ENCODE measurements at regions not wholly inside any gene's neighbourhood (a gene's known extent, or its start where the extent isn't known, plus 50 kb on each side); places are given as distances from the start of the nearest gene placed in this dataset.
"Not testable (repeated sequence)": the region's sequence is repeated elsewhere in the genome, so short reads cannot be mapped to it uniquely, and the experiment has no call there.

DNA sequence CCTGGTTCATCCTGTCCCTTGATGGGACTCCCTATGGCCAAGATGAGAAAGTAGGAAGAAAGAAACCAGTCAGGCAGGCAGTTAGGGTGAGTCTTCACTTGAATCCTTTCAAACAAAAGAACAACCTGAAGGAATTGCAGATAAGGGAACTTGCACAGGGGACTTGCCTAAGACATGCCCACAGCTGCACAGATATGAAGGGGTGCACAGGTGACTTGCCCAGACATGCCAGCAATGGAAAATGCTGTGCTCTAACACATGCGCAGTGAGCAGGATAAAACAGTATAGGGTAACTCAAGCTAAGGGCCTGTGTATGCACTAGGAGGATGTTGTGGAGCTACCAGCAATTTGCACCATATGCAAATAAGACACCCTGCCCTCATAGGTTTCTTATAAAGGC lies 404.6 kb upstream of the USP9Y start:
- H3K4me3 ChIP-seq: no peak overlapping the region
- H3K9me3 ChIP-seq: no peaks in the 10 kb centered on the region
- no peak overlapping the region for H3K27ac ChIP-seq
- no peaks in the 10 kb centered on the region for H3K27me3 ChIP-seq
- no peaks in the 10 kb centered on the region for H3K4me1 ChIP-seq
- TF ChIP-seq, protein P1, sequence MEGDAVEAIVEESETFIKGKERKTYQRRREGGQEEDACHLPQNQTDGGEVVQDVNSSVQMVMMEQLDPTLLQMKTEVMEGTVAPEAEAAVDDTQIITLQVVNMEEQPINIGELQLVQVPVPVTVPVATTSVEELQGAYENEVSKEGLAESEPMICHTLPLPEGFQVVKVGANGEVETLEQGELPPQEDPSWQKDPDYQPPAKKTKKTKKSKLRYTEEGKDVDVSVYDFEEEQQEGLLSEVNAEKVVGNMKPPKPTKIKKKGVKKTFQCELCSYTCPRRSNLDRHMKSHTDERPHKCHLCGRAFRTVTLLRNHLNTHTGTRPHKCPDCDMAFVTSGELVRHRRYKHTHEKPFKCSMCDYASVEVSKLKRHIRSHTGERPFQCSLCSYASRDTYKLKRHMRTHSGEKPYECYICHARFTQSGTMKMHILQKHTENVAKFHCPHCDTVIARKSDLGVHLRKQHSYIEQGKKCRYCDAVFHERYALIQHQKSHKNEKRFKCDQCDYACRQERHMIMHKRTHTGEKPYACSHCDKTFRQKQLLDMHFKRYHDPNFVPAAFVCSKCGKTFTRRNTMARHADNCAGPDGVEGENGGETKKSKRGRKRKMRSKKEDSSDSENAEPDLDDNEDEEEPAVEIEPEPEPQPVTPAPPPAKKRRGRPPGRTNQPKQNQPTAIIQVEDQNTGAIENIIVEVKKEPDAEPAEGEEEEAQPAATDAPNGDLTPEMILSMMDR (IDR thresholded peaks at IDR 0.05): no peak
- TF ChIP-seq POLR2A (IDR thresholded peaks at IDR 0.05): no peak
- no peaks in the 10 kb centered on the region for H3K36me3 ChIP-seq
- DNase-seq: no peak

DNA sequence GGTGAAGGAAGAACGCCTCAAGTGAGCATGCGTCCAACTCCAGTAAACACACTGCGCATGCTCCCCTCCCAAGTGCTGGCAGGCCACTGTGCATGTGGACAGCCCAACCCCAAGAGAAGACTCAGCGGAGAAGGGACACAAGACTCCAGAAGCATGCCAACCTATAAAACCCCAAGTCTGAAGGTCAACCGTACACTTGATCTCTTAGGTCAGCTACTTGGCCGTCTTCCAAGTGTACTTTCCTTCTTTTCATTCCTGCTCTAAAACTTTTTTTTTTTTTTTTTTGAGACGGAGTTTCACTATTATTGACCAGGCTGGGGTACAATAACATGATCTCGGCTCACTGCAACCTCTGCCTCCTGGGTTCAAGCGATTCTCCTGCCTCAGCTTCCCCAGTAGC lies 401.2 kb upstream of the USP9Y start:
- not testable (repeated sequence) for H3K4me1 ChIP-seq, H3K4me3 ChIP-seq, H3K36me3 ChIP-seq, H3K9me3 ChIP-seq, H3K27ac ChIP-seq, H3K27me3 ChIP-seq
- DNase-seq: peak in 1 of 3 donors; percentile 13

GRCh38 chrY:12303464-12303863 lies 397.6 kb upstream of the USP9Y start:
- Histone ChIP-seq H3K27ac (no peak overlapping the region), H3K9me3 (no peaks in the 10 kb centered on the region), H3K4me1 (no peaks in the 10 kb centered on the region), H3K4me3 (peak overlapping the region in 1 of 4 donors; percentile 5), H3K36me3 (no peaks in the 10 kb centered on the region), H3K27me3 (no peaks in the 10 kb centered on the region)
- no peak for TF ChIP-seq POLR2A (IDR thresholded peaks at IDR 0.05)
- TF ChIP-seq, protein P1 (IDR thresholded peaks at IDR 0.05): no peak
- no peak for DNase-seq

DNA sequence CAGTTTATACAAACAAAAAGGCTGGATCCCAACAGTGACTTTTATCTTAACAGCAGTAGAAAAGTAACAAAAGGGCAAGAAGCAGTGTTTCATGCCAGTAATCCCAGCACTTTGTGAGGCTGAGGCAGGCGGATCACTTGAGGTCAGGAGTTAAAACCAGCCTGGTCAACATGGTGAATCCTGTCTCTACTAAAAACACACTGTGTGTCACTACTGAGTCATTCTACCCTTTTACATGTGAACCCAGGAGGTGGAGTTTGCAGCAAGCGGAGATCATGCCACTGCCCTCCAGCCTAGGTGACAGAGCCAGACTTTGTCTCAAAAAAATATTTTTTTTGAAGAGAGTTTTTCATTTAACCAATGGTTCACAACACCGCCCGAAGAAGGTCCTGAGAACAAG lies 395.6 kb upstream of the USP9Y start:
- Histone ChIP-seq H3K9me3 (no peaks in the 10 kb centered on the region), H3K4me1 (no peaks in the 10 kb centered on the region), H3K36me3 (no peaks in the 10 kb centered on the region), H3K27me3 (no peaks in the 10 kb centered on the region), H3K27ac (no peak overlapping the region), H3K4me3 (no peak overlapping the region)
- no peak for DNase-seq
- no peak for TF ChIP-seq POLR2A (IDR thresholded peaks at IDR 0.05)
- TF ChIP-seq, protein P1 (IDR thresholded peaks at IDR 0.05): no peak

GRCh38 chrY:12309212-12309611 lies 391.8 kb upstream of the USP9Y start:
- DNase-seq: no peak
- no peak for TF ChIP-seq POLR2A (IDR thresholded peaks at IDR 0.05)
- TF ChIP-seq, protein P1 (IDR thresholded peaks at IDR 0.05): peak in 3 of 6 experiments; percentile 36 to 78 (median 67)
- Histone ChIP-seq H3K27me3 (no peaks in the 10 kb centered on the region), H3K9me3 (no peaks in the 10 kb centered on the region), H3K4me3 (no peak overlapping the region), H3K36me3 (no peaks in the 10 kb centered on the region), H3K4me1 (no peaks in the 10 kb centered on the region), H3K27ac (no peak overlapping the region)

GRCh38 chrY:12310832-12311231 lies 390.2 kb upstream of the USP9Y start:
- Histone ChIP-seq H3K36me3 (no peaks in the 10 kb centered on the region), H3K27me3 (no peaks in the 10 kb centered on the region), H3K4me3 (no peak overlapping the region), H3K27ac (no peak overlapping the region), H3K9me3 (no peaks in the 10 kb centered on the region), H3K4me1 (no peaks in the 10 kb centered on the region)
- TF ChIP-seq, protein P1 (IDR thresholded peaks at IDR 0.05): no peak
- no peak for TF ChIP-seq POLR2A (IDR thresholded peaks at IDR 0.05)
- no peak for DNase-seq
